ENCODE measurements at regions not wholly inside any gene's neighbourhood (a gene's known extent, or its start where the extent isn't known, plus 50 kb on each side); places are given as distances from the start of the nearest gene placed in this dataset.
A peak's percentile ranks its signal among the peaks of the same experiment; 100 is the strongest.

DNA sequence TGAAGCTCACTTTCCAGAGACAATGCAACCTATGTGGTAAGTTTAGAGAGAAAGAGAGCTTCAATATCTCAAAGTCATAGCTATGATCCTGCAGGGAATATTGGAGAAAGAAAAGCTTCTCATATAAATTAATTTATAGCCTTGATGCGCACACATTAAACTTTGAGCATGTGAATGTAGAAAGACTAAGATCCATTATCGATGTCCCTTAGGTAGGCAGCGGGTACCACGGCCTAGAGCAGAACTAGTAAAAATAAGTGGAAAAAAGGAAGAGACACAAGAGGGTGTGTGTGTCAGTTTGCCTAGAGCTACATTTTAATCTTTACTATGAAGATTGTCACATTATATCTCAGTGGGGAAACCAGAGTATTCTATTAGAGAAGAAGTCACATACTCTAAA, 685.6 kb downstream of the AMY1C start:
- Histone ChIP-seq H3K27me3 (ENCODE audit: insufficient read depth, poor library complexity, severe bottlenecking) (no peaks in the 10 kb centered on the region), H3K27ac (replicated peaks) (no peak overlapping the region), H3K4me3 (replicated peaks; ENCODE audit: insufficient read depth, low read length) (no peak overlapping the region)
- no peak for DNase-seq (ENCODE audit: low read depth in 1 of 2, low spot score in 1 of 2)
- TF ChIP-seq SPI1 (IDR thresholded peaks at IDR 0.05; ENCODE audit: borderline replicate concordance, low read depth) = no peak

- Histone ChIP-seq H3K27me3 (ENCODE audit: insufficient read depth, poor library complexity, severe bottlenecking) (no peaks in the 10 kb centered on the region), H3K27ac (replicated peaks) (no peak overlapping the region), H3K4me3 (replicated peaks; ENCODE audit: insufficient read depth, low read length) (no peak overlapping the region)
- TF ChIP-seq CTCF (IDR thresholded peaks at IDR 0.05; ENCODE audit: insufficient read depth, low read length) (no peak), GABPA (IDR thresholded peaks at IDR 0.05; ENCODE audit: low read depth) (no peak), POLR2AphosphoS5 (IDR thresholded peaks at IDR 0.05; ENCODE audit: low read depth) (no peak), SPI1 (IDR thresholded peaks at IDR 0.05; ENCODE audit: borderline replicate concordance, low read depth) (no peak)
- no peak for DNase-seq (ENCODE audit: low read depth in 1 of 2, low spot score in 1 of 2)
These were observed 690.3 kb downstream of the AMY1C start for GRCh38 chr1:104440011-104440410.

GRCh38 chr1:104456724-104457123, 707.0 kb downstream of the AMY1C start:
- Histone ChIP-seq H3K27me3 (ENCODE audit: insufficient read depth, poor library complexity, severe bottlenecking) (no peaks in the 10 kb centered on the region), H3K4me3 (replicated peaks; ENCODE audit: insufficient read depth, low read length) (no peak overlapping the region), H3K27ac (replicated peaks) (no peak overlapping the region)
- TF ChIP-seq GABPA (IDR thresholded peaks at IDR 0.05; ENCODE audit: low read depth) (no peak), CTCF (IDR thresholded peaks at IDR 0.05; ENCODE audit: insufficient read depth, low read length) (no peak), SPI1 (IDR thresholded peaks at IDR 0.05; ENCODE audit: borderline replicate concordance, low read depth) (no peak), POLR2AphosphoS5 (IDR thresholded peaks at IDR 0.05; ENCODE audit: low read depth) (no peak), REST (IDR thresholded peaks at IDR 0.05; ENCODE audit: insufficient replicate concordance, low read depth) (no peak)
- no peak for DNase-seq (ENCODE audit: low read depth in 1 of 2, low spot score in 1 of 2)

DNA sequence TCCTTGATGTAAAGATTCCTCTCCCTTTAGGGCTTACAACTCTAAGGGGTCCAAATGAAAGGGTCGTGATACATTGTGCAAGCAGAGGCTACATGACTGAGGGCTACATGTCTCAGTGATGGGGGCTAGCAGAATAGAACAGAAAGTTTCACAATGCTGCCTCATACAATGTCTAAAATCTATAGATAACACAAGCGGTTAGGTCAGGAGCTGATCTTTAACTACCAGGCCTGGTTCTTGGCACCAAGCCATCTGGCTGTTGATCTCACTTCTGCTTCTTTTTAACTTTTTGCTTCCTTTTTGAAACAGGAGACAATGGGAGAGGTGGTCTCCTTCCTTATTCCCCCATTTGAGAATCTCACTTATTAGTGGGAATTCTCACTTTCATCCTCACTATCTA, 710.2 kb downstream of the AMY1C start:
- H3K27me3 ChIP-seq (ENCODE audit: insufficient read depth, poor library complexity, severe bottlenecking) = no peaks in the 10 kb centered on the region
- no peak overlapping the region for H3K4me3 ChIP-seq (replicated peaks; ENCODE audit: insufficient read depth, low read length)
- H3K27ac ChIP-seq (replicated peaks) = no peak overlapping the region
- DNase-seq (ENCODE audit: low read depth in 1 of 2, low spot score in 1 of 2) = peak; percentile 17 to 22
- TF ChIP-seq SPI1 (IDR thresholded peaks at IDR 0.05; ENCODE audit: borderline replicate concordance, low read depth) (no peak), GABPA (IDR thresholded peaks at IDR 0.05; ENCODE audit: low read depth) (no peak), POLR2AphosphoS5 (IDR thresholded peaks at IDR 0.05; ENCODE audit: low read depth) (no peak), REST (IDR thresholded peaks at IDR 0.05; ENCODE audit: insufficient replicate concordance, low read depth) (no peak), CTCF (IDR thresholded peaks at IDR 0.05; ENCODE audit: insufficient read depth, low read length) (no peak)
